NCI-H128 (cell line): ENCODE measurements at regions not wholly inside any gene's neighbourhood (a gene's known extent, or its start where the extent isn't known, plus 50 kb on each side); places are given as distances from the start of the nearest gene placed in this dataset.

ENCODE experiments used
- DNase-seq: peaks from one replicate; lab custom pipeline; 2025; ENCODE audit not compliant: unreplicated experiment; lab: John Stamatoyannopoulos, UW

DNA sequence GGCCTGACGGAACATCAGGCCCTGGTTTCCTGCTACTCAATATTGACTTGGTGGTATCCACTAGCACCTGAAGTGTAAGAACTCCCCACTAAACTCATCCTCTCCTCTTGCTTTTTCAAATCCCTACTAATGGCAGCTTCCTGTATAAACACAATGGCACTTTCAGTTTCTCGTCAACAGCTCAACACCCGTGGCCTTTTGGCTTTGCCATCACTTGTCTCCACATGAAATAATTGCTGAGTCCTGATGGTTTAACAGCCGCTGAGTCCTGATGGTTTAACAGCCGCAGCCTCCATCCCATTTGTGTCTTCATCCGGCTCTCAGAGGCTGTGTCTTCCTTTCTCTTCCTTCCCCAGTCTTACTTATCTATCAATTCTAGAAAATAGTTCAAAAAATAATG, 261.4 kb upstream of the PITRM1 start:
- no peak for DNase-seq

- no peak for DNase-seq
Measured at GRCh38 chr10:3433131-3433530, 260.5 kb upstream of the PITRM1 start.

DNA sequence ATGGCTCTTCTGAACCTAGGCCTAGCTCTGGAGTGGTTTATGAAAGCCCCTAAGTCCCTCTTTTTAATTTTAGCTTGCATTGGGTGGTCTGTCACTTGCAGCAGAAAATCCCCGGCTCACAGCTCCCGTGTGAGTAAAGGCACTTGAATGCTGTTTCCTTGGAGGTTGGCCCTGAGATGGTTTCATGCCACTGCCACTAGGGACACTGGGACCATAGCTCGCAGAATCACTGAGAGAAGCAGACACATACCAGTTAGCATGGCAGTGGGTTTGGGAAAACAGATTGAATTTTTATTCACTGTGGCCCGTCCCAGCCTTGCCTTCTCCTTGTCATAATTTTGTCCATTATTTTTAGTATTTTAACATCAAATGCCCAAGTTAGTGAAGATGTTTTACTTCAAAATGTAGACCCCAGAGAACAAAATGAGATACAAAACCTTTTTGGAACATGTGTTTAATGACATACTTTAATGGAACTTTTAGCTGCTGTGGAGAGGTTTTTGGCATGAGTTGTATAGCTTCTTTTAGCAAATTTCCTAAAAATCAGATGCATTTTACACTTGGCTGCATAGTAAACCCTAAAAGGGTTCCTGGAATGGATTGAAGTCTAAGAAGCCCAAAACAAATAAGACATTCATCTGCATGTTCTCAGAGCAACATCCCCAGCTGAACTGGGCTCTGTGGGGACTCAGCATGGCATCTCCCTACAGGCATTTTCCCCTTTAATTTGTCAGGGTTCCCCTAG, 259.7 kb upstream of the PITRM1 start:
- no peak for DNase-seq

- DNase-seq: no peak
Measured at GRCh38 chr10:3430501-3430900, 257.9 kb upstream of the PITRM1 start.

- DNase-seq: no peak
Measured at GRCh38 chr10:3429676-3430075, 257.1 kb upstream of the PITRM1 start.

GRCh38 chr10:3428826-3429225, 256.2 kb upstream of the PITRM1 start:
- DNase-seq: no peak

GRCh38 chr10:3427950-3428354, 255.4 kb upstream of the PITRM1 start:
- DNase-seq: no peak

GRCh38 chr10:3427347-3427746, 254.8 kb upstream of the PITRM1 start:
- no peak for DNase-seq

DNA sequence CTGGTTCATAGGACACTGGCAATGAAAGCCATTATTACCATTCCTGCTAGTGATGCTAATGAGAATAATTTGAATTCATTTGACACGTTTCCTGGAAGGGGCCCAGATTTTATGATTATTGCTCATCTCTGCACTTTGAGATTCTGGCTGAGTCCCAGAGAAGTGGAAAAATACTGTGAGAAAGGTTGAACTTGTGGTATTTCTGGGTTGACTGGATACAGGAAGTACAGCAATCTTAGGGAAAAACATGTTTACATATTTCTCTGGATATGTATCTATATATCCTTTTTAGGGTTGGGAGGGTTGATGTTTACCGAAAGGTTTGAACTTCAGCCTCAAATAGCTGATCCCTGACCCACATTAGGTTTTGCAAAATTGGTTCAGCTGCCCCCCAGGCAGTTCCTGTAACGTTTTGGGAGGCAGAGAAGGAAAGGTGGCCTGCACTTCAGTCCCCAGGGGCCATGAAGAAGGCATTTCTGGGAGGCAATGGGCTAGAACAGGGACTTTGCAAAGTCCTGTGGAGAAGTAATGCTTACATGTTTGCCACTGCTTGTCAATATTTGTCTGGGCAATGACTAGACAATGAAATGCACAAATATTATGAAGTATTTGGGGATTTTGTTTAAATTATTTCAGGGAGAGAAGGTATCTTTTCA, 253.7 kb upstream of the PITRM1 start:
- DNase-seq: no peak

GRCh38 chr10:3425716-3426115, 253.1 kb upstream of the PITRM1 start:
- no peak for DNase-seq

DNA sequence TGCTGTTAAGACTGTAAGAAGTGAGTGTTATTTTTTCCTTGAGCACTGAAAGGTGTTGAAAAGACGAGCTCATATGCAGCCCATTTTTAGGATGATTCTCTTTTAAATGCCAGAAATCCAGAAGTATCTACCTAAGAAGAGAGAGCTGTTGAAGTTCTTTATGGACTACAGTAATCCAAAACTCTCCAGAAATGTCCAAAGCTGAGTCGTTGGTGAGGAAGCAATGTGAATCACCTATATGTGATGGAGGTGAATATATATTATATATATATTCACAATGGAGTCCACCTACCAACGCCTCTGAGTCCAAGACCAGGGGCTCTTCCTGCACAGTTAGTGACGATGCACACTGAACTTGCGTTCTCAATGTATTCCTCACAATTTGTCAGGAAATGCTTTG, 252.7 kb upstream of the PITRM1 start:
- DNase-seq: no peak

- DNase-seq: no peak
Measured at GRCh38 chr10:3424111-3424851, 251.7 kb upstream of the PITRM1 start.

- DNase-seq: no peak
Measured at GRCh38 chr10:3423384-3423783, 250.8 kb upstream of the PITRM1 start.

DNA sequence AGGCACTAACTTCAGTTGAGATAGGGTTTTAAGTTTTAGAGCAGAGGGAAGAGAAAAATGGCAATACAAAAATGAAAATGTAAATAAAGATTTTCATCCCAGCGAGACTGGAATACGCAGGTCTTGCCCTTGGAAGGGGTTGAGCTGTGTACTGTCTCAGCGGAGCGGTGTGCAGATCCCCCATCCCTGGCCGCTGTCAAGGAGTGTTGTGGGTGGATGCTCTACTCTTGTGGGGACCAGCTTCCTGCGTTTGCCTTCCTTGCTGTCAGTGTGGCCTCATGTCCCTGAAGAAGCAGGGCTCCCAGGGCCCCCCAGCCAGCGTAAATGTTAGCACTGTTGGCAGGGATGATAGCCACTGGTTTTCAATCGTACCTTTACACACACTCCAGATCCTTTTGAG, 249.7 kb upstream of the PITRM1 start:
- no peak for DNase-seq

DNA sequence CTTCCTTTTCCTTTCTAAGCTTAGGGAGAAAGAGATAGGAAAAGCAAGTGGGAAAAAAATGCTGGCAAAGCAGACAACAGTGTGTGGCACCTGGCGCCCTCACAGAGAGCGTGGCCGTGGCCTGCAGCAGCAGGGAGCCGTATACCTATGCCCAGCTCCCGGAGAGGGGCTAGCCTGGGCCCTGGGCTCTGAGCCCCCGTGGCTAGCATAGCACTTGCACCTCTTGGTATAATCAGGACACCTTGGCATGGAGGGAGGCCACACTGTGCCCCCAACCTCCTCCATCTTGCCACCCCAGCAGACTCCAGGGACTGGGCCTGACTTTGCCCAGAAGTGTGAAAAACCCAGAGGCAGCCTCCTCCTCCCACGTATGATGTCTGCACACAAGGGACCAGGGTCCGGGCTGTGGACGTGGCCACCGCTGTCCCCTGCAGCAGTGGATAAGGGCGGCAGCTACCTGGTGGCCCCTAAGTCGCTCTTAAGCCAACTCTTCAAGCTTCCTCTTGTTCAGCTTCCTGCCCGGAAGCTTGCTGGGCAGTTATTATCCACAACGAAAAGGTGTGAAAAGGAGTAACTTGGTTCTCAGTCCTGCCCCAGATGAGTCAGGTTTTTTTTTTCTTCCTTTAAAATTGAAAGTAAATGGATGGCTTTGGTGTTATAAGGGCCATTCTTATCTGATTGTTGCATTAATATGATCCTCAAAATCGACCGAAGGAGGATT, 249.1 kb upstream of the PITRM1 start:
- DNase-seq: no peak

DNA sequence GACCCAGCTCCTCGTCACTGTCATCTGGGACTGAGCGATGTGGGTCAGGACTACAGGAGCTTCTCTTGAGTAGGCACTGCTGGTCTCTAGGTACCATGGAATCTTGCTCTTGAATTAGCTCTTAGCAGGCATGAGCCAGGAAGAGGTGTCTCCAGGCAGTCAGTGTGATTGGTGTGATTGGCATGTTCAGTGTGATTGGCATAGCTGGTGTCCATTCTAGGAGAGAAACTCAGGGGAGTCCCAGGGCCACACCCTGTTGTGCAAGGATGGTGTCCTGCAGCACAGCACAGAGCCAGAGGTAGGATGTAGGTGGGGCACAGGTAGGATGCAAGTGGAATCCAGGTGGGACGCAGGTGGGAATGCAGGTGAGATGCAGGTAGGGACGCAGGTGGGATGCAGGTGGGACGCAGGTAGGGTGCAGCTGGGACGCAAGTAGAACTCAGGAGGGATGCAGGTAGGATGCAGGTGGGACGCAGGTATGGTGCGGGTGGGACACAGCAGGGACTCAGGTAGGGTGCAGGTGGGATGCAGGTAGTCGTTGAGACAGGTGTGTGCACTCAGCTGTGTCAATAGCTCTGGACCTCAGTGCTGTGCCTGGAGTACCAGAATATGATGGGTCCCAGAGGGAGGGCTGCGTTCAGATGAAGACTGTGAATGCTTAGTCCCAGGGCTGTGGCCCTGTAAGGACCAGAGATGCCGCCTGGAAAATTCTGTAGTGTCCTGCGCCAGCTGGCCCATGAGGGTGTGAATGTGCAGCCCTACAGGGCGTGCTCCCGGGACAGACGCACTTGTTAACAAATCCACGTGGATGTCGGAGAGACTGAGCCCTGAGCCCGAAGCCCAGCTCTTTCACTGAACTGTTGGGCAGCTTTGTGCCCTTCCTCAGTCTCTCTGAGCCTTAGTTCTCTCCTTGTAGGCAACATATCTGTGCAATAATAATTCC, 248.2 kb upstream of the PITRM1 start:
- DNase-seq: no peak

DNA sequence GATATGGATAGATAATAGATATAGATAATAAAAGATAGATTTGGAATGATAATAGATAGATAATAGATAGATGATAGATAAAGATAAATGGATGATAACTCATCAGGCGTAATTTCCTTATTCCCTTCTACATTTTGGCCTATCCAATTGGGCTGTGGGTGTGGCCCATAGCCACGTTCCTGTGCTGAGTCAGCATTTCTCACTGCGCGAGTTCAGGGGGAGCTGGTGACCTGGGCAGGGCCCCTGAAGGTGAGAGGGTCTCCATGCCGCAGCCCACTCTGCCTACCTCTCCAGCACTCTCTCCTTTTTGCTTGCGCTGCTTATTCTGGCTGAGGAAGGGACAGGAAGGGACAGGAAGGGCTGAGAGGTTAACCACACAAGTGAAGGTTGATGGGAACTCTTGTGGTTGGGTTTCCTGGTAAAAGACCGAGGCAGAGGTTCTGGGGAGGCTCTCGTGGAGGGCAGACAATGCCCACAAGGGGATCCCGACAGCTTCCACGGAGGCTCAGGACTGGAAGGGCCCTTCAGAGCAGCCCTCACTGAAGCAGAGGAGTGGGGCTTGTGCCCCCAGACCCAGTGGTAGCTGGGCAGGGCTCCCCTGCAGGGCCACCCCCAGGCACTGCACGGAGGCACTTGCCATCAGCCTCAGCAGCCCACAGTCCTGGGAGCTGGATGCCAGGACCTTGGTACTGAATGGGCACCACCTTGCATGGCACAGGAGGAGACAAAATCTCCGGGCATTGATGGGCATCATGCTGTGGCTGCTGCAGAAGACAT, 247.3 kb upstream of the PITRM1 start:
- no peak for DNase-seq

GRCh38 chr10:3418926-3419325, 246.3 kb upstream of the PITRM1 start:
- DNase-seq: no peak

DNA sequence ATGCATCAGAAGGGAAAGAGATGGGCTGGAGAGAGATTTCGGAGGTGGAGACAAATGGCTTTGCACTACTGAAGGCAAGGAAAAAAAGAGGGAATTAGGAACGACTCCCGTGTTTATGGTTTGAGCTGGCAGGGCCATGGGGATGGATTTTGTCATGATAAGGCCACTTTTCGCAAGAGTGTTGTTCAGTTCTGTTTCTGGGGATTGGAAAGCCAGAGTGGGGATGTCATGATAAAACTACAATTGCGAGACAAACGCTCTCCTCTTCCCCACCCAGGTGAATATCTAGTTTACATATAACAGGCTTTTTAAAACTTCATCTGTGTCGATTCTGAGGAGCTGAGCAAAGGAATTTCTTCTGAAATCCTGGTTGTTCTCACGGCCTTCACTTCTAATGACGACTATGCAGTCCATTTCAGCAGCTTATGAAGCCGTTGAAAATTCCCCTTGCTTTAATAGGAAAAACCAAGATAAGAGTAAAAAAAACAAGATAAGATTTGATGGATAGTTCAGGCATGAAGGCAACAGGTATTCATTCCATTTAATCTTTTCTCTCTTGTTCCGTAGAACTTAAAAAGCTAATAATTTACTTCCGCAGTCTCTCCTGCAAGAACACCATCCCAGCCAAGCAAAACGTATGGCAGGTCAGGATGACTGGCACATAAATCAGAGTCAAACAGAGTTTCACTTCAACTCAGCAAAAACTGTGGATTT, 245.6 kb upstream of the PITRM1 start:
- DNase-seq: no peak
